Activated CD4-positive, CD25-positive, alpha-beta regulatory T cell treated with anti-CD3 and anti-CD28 coated beads, Interleukin-2, amount 50 U/mL, for 16 hours (primary cell): ENCODE measurements at regions not wholly inside any gene's neighbourhood (a gene's known extent, or its start where the extent isn't known, plus 50 kb on each side); places are given as distances from the start of the nearest gene placed in this dataset.
"Not testable (repeated sequence)": the region's sequence is repeated elsewhere in the genome, so short reads cannot be mapped to it uniquely, and the experiment has no call there.

Experiments
- DNase-seq: peaks from one replicate; pipeline ENCODE4 v3.0.0-alpha.2; 2020; ENCODE audit warnings: low read depth, low spot score

DNA sequence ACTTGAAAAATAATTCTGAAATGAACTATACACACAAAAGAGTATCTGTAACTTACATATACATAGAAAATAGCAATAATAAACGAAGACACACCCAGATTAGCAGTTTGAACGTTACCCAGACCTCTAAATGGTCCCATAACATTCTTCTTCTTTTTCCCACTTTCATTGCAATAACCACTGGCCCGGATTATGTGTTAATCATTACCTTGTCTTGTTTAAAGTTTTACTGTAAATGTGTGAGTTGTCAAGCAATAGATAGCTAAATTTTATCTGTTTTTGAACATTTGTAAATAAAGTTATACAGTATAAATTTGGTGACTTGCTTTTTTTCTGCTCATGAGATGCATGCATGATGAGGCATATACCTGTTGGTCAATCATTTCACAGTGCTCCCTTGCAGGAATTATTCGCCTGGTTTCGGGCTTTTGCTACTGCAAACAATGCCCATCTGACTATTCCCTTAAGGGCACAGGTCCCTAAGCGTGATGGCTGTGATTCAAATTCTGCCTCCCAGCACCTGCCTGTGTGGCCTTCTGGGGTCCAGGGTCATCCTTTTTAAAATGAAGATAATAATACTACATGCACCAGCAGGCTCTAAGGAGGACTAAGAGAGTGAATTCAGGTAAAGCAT is 66.1 kb downstream of the GADD45G start:
- DNase-seq: no peak

DNA sequence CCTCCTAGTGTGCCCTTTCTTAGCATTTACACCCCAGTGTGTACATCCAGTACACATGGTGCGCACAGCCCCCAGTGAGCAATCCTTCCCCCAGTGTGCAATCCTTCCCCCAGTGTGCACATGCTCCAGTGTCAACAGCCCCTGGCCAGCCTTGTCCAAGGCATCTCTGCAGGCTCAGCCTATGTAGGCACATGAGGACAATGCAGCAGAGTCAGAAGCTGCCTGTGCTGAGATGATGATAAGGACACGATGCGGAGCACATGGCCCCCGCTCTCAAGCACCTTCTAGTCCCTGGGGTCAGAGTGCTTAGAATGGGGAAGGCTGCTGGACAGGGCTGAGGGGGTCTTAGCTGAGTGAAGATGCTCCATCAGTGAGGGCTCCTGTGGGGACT is 69.8 kb downstream of the GADD45G start:
- no peak for DNase-seq

DNA sequence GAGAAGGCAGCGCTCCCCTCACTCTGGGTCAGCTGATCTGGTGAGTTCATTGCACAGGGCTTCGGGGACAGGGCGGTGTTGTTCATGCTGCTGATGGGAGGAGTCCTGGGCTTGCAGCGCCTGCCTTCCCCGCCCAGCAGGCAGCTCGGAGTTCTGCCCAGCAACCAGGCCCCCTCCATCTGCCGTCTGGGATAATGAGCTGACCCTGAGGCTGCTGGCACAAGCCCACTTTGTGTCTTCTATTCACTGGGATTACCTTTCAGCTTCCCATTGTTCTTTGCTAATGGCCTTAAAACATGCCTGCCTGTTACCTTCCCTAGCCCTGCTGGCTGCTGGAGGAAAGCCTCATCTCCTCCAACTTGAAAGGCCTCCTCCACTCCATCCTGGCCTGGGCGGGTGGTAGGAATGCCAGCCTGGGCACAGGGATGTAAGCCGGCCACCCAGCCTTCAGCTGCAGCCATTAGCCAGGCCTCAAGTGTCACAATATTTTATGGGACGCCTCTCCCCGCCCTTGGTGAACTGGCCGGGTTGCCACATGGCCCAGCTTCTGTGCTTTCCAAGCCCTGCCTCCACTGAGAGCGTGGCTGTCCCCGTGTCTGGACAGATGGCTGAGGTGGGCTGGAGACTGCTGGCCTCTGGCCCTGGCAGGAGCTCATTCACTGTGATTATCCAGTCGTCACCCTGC is 70.4 kb downstream of the GADD45G start:
- no peak for DNase-seq

DNA sequence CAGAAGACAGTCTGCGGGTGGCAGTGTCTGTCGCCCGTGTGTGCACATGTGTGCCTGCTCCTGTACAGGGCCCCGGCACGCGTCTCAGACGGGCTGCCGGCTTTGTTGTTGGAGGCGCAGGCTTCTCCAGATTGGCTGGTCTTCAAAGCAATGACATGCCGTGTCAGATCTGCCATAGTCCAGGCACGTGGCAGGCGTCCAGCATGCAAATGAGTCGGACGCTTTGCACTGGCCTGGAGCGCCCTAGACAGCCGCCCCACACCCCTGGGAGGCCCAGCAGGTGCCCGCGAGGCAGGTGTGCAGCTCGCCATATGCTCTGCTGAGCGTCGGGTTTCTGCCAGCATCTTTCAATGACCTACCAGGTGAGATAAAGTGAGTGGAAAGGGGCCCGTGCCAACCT is 71.5 kb downstream of the GADD45G start:
- DNase-seq: no peak

DNA sequence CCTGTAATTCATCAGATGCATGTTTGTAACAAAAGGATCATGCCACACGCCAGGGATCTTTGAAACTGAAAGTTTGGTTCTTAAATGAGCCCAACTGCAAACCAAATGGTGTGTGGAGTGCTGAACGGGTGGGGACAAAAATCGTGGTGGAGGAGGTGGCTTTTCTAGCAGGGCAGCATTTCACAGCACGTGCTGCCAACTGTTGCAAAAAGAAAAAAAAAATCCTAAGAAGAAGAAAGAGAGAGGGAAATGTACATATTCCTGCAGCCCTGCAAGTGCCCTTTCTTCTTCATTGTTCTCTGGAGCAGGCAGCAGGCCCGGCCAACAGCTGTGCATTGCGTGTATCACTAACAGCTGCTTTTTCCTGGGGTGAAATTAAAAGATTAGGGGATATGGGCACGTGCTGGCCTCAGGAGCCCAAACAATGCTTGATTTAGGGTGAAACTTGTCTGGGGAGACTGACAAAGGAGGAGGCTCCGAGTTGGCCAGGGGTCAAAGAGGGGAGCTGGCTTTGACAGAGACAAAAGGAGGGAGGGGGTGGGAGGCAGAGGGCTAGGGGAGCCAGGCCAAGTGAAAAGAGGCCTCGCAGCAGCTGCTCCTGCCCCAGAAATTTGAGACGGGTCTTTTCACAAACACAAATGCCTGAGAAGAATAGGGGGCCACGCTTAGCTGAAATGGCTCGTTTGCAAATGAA is 73.0 kb downstream of the GADD45G start:
- DNase-seq: no peak

DNA sequence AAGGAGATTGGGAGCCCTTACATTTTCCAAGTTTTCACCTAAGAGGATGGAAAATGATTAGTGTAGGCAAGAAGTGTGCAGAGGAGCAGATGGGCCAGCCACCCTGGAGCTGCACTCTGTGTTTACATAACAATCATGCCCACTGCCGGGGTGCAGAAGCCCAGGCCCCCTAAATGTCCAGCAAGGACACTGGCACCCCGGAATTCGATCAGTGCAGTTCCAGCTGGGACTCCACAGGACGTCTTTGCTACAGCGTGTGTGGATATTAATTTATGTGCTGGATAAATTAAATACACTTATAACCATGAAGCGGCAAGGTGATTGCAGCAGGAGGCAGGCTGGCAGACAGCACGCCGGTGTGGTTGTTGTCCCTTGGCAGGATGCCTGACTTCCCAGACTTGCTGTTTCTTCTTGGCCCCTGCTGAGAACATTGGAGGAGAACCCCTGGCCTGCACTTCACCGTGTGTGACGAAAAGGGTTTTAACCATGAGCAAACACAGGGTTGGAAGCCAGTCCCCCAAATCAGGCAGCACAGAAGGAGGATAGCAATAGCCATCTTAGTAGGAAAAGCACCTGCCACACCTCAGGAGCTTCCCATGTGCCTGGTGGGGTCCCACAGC is 73.7 kb downstream of the GADD45G start:
- no peak for DNase-seq

DNA sequence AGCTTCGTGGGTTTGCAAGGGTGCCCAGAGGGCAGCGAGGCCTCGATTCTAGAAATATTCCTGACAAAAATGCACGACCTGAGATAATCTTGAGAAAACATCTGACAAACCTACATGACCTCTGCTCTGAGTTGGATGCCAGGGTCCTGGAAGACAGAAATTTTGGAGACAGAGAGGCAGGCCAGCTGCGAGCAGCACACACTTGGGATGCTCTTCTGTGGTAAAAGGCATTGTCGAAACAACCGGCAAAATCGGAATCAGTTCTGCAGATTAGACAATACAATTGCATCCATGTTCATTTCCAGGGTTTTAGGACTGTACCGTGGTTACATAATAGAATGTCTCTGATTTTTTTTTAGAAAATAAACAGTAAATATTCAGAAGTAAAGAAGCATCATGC is 74.2 kb downstream of the GADD45G start:
- no peak for DNase-seq

DNA sequence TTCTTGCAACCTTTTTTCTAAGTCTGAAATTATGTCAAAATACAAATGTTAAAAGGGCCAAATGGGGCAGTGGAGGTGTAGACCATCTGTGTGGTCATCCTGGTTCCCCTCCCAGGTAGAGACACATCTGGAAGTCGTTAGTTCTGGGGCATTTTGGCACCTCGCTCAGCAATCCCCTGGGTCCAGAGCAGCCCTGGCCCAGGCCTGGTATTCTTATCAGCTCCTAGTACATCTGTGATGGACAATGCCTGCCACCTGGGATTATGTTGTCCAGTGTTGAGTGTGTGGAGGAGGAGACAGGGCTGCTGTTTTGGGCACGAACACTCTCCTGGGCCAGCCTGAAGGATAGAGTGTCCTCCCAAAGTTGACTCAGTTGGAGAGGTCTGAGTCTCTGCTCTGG is 74.8 kb downstream of the GADD45G start:
- DNase-seq: no peak

DNA sequence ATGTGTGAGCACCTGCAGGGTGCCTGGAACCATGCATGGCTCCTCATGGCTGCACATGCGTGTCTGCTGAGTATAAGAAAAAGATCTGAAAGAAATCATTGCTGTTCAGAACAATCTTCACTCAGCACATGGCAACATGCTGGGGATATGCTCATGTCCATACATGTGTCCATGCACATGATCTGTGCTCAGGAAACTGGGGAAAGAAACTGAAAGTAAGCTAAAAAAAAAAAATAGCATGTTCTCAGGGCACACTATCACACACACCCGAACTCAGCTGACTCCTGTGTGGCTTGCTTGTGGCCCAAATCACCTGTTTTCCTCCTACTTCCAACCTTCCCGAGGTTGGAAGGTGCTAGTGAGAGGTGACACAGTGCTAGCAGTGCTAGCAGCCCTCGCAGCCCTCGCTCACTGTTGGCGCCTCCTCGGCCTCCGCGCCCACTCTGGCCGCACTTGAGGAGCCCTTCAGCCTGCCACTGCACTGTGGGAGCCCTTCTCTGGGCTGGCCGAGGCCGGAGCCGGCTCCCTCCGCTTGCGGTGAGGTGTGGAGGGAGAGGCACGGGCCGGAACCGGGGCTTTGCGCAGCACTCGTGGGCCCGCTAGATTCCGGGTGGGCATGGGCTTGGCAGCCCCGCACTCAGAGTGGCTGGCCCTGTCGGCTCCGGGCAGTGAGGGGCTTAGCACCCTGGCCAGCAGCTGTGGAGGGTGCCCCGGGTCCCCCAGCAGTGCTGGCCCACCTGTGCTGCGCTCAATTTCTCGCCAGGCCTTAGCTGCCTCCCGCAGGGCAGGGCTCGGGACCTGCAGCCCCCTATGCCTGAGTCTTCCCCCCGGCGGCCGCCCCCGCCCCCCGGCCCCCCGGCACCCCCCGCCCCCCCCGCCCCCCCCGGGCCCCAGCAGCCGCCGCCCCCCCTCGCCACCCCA is 76.0 kb downstream of the GADD45G start:
- no peak for DNase-seq

DNA sequence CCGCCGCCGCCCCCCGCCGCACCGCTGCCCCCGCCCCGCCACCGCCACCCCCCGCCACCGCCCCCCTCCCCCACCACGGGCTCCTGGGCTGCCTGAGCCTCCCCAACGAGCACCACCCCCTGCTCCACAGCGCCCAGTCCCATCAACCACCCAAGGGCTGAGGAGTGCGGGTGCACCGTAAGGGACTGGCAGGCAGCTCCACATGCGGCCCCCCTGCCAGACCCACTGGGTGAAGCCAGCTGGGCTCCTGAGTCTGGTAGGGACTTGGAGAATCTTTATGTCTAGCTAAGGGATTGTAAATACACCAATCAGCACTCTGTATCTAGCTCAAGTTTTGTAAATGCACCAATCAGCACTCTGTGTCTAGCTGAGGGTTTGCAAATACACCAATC is 76.7 kb downstream of the GADD45G start:
- not testable (repeated sequence) for DNase-seq

DNA sequence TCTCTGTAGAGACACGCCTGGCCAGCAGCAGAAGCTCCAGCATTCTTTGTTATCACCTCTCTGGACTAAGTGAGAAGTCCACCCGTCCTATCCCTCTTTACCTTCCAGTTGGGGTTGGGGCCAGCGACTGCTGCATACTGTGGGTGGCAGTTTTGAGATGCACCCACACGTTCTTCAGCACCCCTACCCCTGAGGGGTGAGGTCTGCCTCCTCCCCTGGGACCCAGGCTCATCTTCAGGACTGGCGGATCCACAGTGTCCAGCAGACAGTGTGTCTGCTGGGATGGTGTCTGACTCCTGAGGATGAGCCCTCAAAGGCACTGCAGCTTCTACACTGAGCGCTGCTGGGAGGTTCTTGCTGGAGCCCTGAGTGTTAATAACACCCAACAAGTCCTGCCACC is 78.8 kb downstream of the GADD45G start:
- no peak for DNase-seq

DNA sequence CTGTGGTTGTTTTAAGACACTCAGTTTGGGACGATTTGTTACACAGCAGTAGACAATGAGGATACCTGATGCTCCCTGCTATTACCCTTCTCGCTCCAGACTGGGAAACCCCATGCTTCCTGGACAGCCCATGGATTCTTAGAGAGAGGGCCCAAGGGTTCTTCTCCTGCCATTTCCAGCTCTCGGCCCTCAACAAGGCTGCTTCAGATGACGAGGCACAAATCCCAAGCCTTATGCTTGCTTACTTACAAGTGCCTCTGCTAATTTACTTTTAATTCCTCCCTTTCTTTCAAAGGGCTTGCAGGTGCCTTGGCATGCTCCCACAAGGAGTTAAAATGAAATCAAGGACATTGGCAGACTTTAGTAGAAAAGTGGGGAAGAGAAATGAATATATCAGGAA is 79.4 kb downstream of the GADD45G start:
- DNase-seq: no peak

DNA sequence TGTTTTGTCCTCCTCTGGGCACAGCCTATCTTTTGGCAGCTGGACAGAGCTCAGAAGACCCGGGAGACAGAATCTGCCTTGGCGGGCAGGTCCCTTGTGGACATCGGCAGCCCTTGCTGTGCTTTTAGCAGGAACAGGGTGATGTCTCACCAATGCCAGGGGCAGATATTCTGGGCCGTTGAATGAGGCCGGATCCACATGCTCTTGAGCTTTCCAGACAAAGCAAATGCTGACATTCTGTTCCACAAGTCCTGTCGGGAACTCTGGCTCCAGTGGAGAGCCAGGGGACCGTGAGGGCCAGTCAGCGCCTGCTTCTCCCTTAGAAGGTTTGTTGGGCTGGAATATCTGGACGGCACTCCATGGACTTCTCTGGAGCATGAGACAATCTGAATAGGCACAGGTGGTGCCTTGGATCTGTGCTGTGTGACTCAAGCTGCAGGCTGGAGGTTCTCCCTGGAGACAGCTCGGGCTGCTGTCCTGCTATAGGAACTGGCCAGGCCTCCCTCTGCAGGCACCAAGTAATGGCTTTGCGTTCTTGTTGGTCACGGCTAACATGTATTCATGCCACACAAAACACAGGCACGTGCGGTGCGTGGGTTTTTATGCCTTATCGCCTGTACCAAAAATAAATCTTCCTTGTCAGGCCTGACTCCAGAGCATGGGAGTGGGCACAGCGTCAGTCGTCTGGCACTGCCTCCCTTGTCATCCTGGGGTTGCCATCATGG is 80.3 kb downstream of the GADD45G start:
- DNase-seq: no peak

DNA sequence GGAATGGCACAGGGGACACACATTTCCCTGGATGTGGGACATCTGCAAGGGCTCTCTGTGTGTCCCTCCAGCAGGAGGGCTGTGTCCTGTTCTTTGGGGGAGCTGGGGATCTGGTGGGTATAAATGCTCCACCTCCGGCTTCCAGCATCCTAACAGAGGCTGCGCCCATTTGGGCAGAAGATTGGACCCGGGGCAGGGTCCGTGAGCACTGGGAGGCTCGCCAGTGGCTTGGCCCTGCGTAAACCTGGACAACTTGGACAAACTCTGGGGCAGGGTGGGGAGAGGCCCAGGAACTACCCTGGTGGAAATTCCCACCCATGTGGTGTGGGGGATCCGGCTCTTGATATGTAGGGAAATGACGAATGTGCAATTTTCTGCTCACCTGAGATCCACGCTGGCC is 80.9 kb downstream of the GADD45G start:
- no peak for DNase-seq

DNA sequence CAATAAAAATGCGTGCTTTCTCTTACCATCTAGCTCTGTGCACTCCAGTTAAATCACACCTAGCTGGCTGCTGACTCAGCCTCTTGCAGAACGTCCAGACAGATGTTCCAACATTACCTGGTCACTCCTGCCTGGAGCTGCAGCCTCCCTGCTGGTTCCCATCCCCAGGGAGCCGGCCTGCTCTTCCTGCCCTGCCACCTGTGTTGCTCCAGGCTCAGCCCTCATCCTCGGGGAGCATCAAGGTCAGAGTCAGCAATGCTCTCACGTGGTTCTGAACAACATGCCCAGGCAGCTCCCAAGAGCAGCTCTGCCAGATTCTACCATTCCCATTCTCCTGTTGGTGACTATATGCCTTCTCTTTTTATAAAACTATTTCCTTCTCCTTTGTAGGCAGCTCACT is 81.3 kb downstream of the GADD45G start:
- DNase-seq: no peak

DNA sequence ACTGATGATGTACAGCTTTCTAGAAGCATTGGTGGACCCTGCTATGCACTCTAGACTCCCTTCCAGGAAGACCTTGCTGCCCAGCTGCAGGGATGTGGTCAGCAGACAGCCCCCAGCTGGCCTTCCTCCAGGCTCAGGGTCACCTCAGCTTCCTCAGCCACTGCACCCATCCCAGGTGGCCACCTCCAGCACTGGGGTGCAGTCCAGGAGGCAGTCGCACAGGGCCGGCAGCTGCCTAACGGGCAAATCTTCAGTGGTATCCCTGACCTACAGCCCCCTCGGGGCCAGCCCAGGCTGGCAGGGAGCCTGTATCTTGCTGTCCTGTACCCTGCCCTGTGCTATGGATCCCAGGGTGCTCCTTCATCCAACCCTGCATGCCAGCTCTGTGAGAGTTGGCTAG is 81.8 kb downstream of the GADD45G start:
- no peak for DNase-seq

DNA sequence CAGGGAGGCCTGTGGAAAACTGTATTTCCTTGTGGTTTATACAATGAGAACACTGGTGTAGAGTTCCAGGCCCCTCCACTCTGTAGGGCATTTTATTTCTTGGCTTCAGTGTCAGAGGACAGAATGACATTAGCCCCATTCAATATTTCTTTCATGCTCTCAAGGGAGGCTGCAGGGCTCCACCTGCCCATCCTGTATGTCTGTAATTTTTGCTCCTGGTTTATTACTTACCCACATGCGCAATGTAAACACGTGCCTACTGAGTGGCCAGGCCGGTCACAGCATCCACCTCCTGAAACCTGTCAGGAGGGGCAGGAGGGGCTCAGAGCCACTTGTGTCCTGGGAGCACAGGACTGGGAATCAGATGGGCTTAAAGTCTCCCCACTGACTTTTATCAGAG is 82.4 kb downstream of the GADD45G start:
- no peak for DNase-seq

DNA sequence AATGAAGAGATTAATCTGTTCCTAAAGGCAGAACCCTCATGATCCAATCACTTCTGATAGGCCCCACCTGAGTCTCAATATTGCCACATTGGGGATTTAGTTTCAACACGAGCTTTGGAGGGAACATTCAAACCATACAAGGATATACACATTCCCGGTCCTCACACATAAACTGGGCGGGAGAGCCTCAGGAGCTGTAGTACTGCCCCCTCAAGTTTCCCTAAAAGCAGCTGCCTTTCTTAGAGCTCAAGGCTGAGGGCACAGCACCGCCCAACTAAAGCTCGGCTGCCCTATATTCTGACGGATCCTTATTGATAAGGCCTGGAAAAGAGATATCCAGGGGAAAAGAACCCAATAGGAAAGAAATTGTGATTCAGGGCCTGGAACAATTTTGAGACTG is 83.0 kb downstream of the GADD45G start:
- DNase-seq: no peak

DNA sequence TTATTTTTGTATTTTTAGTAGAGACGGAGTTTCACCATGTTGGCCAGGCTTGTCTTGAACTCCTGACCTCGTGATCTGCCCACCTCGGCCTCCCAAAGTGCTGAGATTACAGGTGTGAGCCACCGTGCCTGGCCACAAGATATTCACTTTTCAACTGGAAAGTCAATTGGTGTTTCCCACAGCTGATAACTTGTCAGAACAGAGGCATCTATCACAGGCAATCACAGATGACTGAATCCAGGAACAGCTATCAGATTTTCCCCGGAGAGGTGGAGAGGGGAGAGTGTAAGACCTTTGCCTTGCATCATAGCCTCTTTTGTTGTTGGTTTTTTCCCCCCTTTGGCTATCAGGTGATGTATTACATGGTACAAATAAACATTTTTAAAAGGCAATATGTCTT is 84.5 kb downstream of the GADD45G start:
- not testable (repeated sequence) for DNase-seq

DNA sequence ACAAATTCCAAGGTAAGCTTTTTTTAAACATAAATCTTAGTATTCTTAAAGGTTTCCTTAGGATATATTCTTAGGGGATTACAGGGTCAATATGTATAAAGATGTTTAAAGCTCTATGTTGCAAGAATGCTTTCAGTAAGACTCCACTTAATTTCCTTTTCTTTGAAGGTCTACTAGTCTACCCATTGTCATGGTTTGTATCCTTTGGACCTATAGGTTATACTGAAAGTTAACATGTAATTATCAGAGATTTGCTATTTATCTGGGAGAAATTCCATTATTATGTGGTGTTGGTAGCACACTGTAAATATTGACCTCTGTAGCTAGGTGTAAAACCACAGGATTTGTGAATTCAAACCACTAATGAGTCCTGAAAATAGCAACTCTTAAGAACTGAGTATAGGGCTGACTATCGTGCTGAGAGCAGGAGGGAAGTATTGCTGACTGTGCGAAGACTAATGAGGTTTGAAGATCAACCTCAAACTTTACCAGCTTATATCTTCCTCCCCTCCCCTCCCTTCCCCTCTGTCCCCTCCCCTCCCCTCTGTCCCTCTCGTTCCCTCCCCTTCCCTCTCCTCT is 85.6 kb downstream of the GADD45G start:
- no peak for DNase-seq

DNA sequence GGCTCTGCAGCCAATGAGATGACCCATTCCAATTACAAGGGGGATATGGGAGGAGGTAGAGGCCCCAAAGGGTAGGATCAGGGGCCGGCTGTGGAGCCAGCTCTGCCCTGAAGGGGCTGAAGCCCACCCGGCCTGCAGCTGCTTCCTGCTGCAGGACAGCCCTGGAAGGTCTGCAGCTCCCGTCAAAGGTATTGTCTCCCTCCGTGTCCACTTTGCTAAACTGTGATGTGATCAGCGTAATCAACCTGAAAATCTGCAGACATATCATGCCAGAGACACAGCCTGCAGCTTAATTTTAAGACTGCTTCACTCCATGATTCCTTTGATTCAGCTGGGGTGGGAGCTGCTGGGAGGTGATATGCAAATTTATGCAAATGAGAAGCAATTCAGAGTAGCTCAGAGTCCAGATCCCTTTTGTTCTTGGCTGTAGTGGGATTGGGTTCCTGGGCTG is 90.7 kb downstream of the GADD45G start:
- no peak for DNase-seq
